B cell (primary cell): ENCODE measurements at regions not wholly inside any gene's neighbourhood (a gene's known extent, or its start where the extent isn't known, plus 50 kb on each side); places are given as distances from the start of the nearest gene placed in this dataset.

Experiments used
- ATAC-seq: fragments of 200-7000 bp; cut with Tn5 transposase; one replicate; pipeline ENCODE4 v1.10.0; 2021; ENCODE audit warnings: low read depth, mild to moderate bottlenecking, moderate number of reproducible peaks, moderate library complexity
- CTCF ChIA-PET: fragments of 350-600 bp; sonication (Branson Sonifier 250); formaldehyde crosslinking; loops from one replicate; lab custom pipeline; 2021; ENCODE audit warnings: antibody characterized with exemption, inconsistent platforms; lab: Charles Lee
- POLR2A ChIA-PET: fragments of 350-600 bp; sonication (Branson Sonifier 250); formaldehyde crosslinking; loops from one replicate; lab custom pipeline; 2021; ENCODE audit warnings: antibody characterized with exemption; lab: Charles Lee
- DNase-seq: peaks from one replicate; pipeline ENCODE4 v3.0.0; 2013
- H2AFZ ChIP-seq: 2 replicates; pipeline ENCODE4 v1.6.1; 2012; ENCODE audit warnings: mild to moderate bottlenecking, low read depth, low read length; ENCODE audit not compliant: insufficient read depth, poor library complexity, severe bottlenecking
- H3K27ac ChIP-seq, 2 donors: 1 replicate in 1 of 2; 2 replicates in 1 of 2; pipeline ENCODE4 v1.5.1; 2012 to 2013; ENCODE audit warnings: low read length in 2 of 2, mild to moderate bottlenecking in 2 of 2, moderate library complexity in 1 of 2
- H3K27me3 ChIP-seq, 4 experiments: fragments of 200-600 bp in 1 of 4; sonication (generic) in 1 of 4; replicated peaks in 1 of 4; 1 replicate in 2 of 4; 2 replicates in 2 of 4; pipeline versions ENCODE4 v1.6.1 to v1.7.0; 2013 to 2016; ENCODE audit warnings: low read length in 3 of 4, mild to moderate bottlenecking in 2 of 4, mixed read lengths in 1 of 4, moderate library complexity in 1 of 4; ENCODE audit not compliant: insufficient read depth in 4 of 4, control insufficient read depth in 3 of 4; ENCODE audit errors: control extremely low read depth in 1 of 4
- H3K36me3 ChIP-seq, 2 experiments: replicated peaks in 1 of 2; 1 replicate in 1 of 2; 2 replicates in 1 of 2; pipeline versions ENCODE4 v1.6.1 to v1.7.1; 2013; ENCODE audit warnings: low read length in 1 of 2; ENCODE audit not compliant: insufficient read depth in 2 of 2, control insufficient read depth in 1 of 2; ENCODE audit errors: control extremely low read depth in 1 of 2, extremely low read depth in 1 of 2
- H3K4me1 ChIP-seq, 2 donors: fragments of 200-600 bp in 1 of 2; sonication (generic) in 1 of 2; 1 replicate in 1 of 2; 2 replicates in 1 of 2; pipeline versions ENCODE4 v1.5.1 to v1.6.1; 2013 to 2017; ENCODE audit warnings: low read length in 2 of 2; ENCODE audit not compliant: control insufficient read depth in 2 of 2, insufficient read depth in 2 of 2
- H3K4me2 ChIP-seq: replicated peaks from 2 replicates; pipeline ENCODE3; 2012; ENCODE audit warnings: mild to moderate bottlenecking, low read depth, low read length; ENCODE audit not compliant: poor library complexity, severe bottlenecking
- H3K4me3 ChIP-seq, 5 experiments: fragments of 200-600 bp in 1 of 5; sonication (generic) in 1 of 5; 1 replicate in 3 of 5; 2 replicates in 2 of 5; pipeline versions ENCODE4 v1.5.1 to v1.7.0; 2011 to 2016; ENCODE audit warnings: low read length in 4 of 5, mild to moderate bottlenecking in 4 of 5, low read depth in 2 of 5, control low read depth in 1 of 5, moderate library complexity in 1 of 5; ENCODE audit not compliant: insufficient read depth in 1 of 5; ENCODE audit errors: control extremely low read depth in 1 of 5, extremely low read depth in 1 of 5
- H3K79me2 ChIP-seq: fragments of 200-600 bp; sonication (generic); one replicate; pipeline ENCODE4 v1.6.0; 2016; ENCODE audit warnings: low read length; ENCODE audit not compliant: control insufficient read depth, insufficient read depth
- H3K9ac ChIP-seq: fragments of 200-600 bp; sonication (generic); 2 replicates; pipeline ENCODE4 v1.6.1; 2017; ENCODE audit warnings: mild to moderate bottlenecking, low read length, moderate library complexity
- H3K9me3 ChIP-seq, 3 donors: one replicate each; pipeline versions ENCODE4 v1.6.1 to v1.7.1; 2013; ENCODE audit warnings: low read length in 2 of 3; ENCODE audit not compliant: control insufficient read depth in 2 of 3, insufficient read depth in 1 of 3; ENCODE audit errors: control extremely low read depth in 1 of 3
- H4K20me1 ChIP-seq: 2 replicates; pipeline ENCODE4 v1.6.0; 2012; ENCODE audit warnings: mild to moderate bottlenecking, low read length; ENCODE audit not compliant: insufficient read depth, control insufficient read depth, poor library complexity, severe bottlenecking
- H3K27ac Mint-ChIP-seq: one replicate; pipeline ENCODE4 v1.8.0; 2021; ENCODE audit warnings: mixed read lengths
- H3K27me3 Mint-ChIP-seq: one replicate; pipeline ENCODE4 v1.8.0; 2021; ENCODE audit warnings: mixed read lengths
- H3K4me1 Mint-ChIP-seq: one replicate; pipeline ENCODE4 v1.8.0; 2021; ENCODE audit warnings: mixed read lengths
- H3K4me3 Mint-ChIP-seq: one replicate; pipeline ENCODE4 v1.8.0; 2021; ENCODE audit warnings: mixed read lengths
- H3K9me3 Mint-ChIP-seq: one replicate; pipeline ENCODE4 v1.8.0; 2022; ENCODE audit warnings: mixed read lengths; ENCODE audit not compliant: insufficient read depth
- CTCF ChIP-seq: fragments of 200-600 bp; IDR thresholded peaks from one replicate; pipeline ENCODE4 v1.8.0; 2022; ENCODE audit warnings: antibody characterized with exemption, mild to moderate bottlenecking
- EZH2 ChIP-seq: IDR thresholded peaks from 2 replicates; pipeline ENCODE4 v1.6.1; 2012; ENCODE audit warnings: borderline replicate concordance, low read depth, mild to moderate bottlenecking, moderate library complexity, low read length; ENCODE audit not compliant: insufficient read depth, poor library complexity, severe bottlenecking
- WGBS: methylation state at CpG from one replicate; pipeline ENCODE4 v1.1.5; 2013; ENCODE audit warnings: missing lambda C conversion rate; ENCODE audit not compliant: insufficient coverage; 5-methylcytosine and 5-hydroxymethylcytosine counted together
- intact Hi-C: fragments of 100-400 bp; cut with micrococcal nuclease; formaldehyde crosslinking; loops from one replicate; pipeline ENCODE4 v1.10.0; 2022

- Histone ChIP-seq H3K27ac (no peak overlapping the region), H3K9me3 (no peaks in the 10 kb centered on the region), H3K4me3 (no peak overlapping the region), H4K20me1 (no peaks in the 10 kb centered on the region), H3K36me3 (no peaks in the 10 kb centered on the region), H2AFZ (no peak overlapping the region), H3K9ac (no peak overlapping the region), H3K27me3 (no peaks in the 10 kb centered on the region), H3K4me1 (no peaks in the 10 kb centered on the region), H3K4me2 (no peak overlapping the region), H3K79me2 (no peaks in the 10 kb centered on the region)
- no peak for TF ChIP-seq EZH2
- no peak for TF ChIP-seq CTCF
- Mint-ChIP-seq H3K4me1 (peaks cover 4% of the 10 kb centered on the region), H3K27ac (no peak overlapping the region), H3K9me3 (peaks cover 2% of the 10 kb centered on the region), H3K27me3 (no peaks in the 10 kb centered on the region), H3K4me3 (no peak overlapping the region)
- CTCF ChIA-PET: no interaction called here
- ATAC-seq: no peak
- WGBS: 100% methylated on average over 1 of the region's 2 CpGs
- POLR2A ChIA-PET: no interaction called here
- intact Hi-C loops: no loop called here
- no peak for DNase-seq
Observed at GRCh38 chr9:115229496-115229895, 111.5 kb upstream of the TNC start.

GRCh38 chr9:115230924-115231515, 113.1 kb upstream of the TNC start:
- no peaks in the 10 kb centered on the region for H4K20me1 ChIP-seq
- H3K9me3 ChIP-seq: no peaks in the 10 kb centered on the region
- ChIA-PET POLR2A (no interaction called here), CTCF (no interaction called here)
- H3K4me3 ChIP-seq: no peak overlapping the region
- no peak overlapping the region for H3K4me2 ChIP-seq
- no peaks in the 10 kb centered on the region for H3K27me3 Mint-ChIP-seq
- no CpG with 5 or more reads among the region's 3 CpGs for WGBS
- intact Hi-C loops: no loop called here
- no peak overlapping the region for H2AFZ ChIP-seq
- TF ChIP-seq EZH2 (no peak), CTCF (no peak)
- ATAC-seq: no peak
- H3K27ac ChIP-seq: no peak overlapping the region
- no peak overlapping the region for H3K9ac ChIP-seq
- no peaks in the 10 kb centered on the region for H3K36me3 ChIP-seq
- H3K4me3 Mint-ChIP-seq: no peak overlapping the region
- H3K4me1 Mint-ChIP-seq: peaks cover 4% of the 10 kb centered on the region
- H3K9me3 Mint-ChIP-seq: peaks cover 2% of the 10 kb centered on the region
- H3K4me1 ChIP-seq: no peaks in the 10 kb centered on the region
- no peaks in the 10 kb centered on the region for H3K79me2 ChIP-seq
- no peak for DNase-seq
- no peaks in the 10 kb centered on the region for H3K27me3 ChIP-seq
- H3K27ac Mint-ChIP-seq: no peak overlapping the region
